Activated T-cell treated with anti-CD3 and anti-CD28 coated beads, Interleukin-2, amount 50 U/mL, for 72 hours (primary cell): ENCODE measurements at regions not wholly inside any gene's neighbourhood (a gene's known extent, or its start where the extent isn't known, plus 50 kb on each side); places are given as distances from the start of the nearest gene placed in this dataset.
"Not testable (repeated sequence)": the region's sequence is repeated elsewhere in the genome, so short reads cannot be mapped to it uniquely, and the experiment has no call there.

Source experiments
- ATAC-seq, 2 donors: fragments of 150-1000 bp; cut with Tn5 transposase; replicated peaks in 1 of 2; 2 replicates each; pipeline ENCODE4 v1.10.0; 2021; ENCODE audit warnings: moderate library complexity in 2 of 2, mild to moderate bottlenecking in 1 of 2
- DNase-seq, 2 donors: peaks; one replicate each; pipeline ENCODE4 v3.0.0; 2021 to 2022; ENCODE audit warnings: mixed read lengths in 1 of 2
- H3K27ac Mint-ChIP-seq: one replicate; pipeline ENCODE4 v1.8.0; 2022; ENCODE audit warnings: mild to moderate bottlenecking, moderate library complexity, mixed read lengths
- H3K27me3 Mint-ChIP-seq: one replicate; pipeline ENCODE4 v1.8.0; 2022; ENCODE audit warnings: low read depth, mixed read lengths
- H3K36me3 Mint-ChIP-seq, 2 donors: one replicate each; pipeline ENCODE4 v1.8.0; 2022; ENCODE audit warnings: mixed read lengths in 2 of 2, mild to moderate bottlenecking in 1 of 2; ENCODE audit not compliant: insufficient read depth in 2 of 2
- H3K4me1 Mint-ChIP-seq: one replicate; pipeline ENCODE4 v1.8.0; 2022; ENCODE audit warnings: low read depth, mixed read lengths
- H3K4me3 Mint-ChIP-seq, 2 donors: one replicate each; pipeline ENCODE4 v1.8.0; 2022; ENCODE audit warnings: mild to moderate bottlenecking in 2 of 2, mixed read lengths in 2 of 2, moderate library complexity in 2 of 2
- H3K9me3 Mint-ChIP-seq, 2 donors: one replicate each; pipeline ENCODE4 v1.8.0; 2022; ENCODE audit warnings: mixed read lengths in 2 of 2

GRCh38 chrX:554271-554670, 76.3 kb upstream of the SHOX start:
- no peak overlapping the region for H3K27ac Mint-ChIP-seq
- no peaks in the 10 kb centered on the region for H3K27me3 Mint-ChIP-seq
- H3K4me1 Mint-ChIP-seq = no peaks in the 10 kb centered on the region
- H3K36me3 Mint-ChIP-seq = peaks cover 2 to 8% of the 10 kb centered on the region in 2 donors
- peaks cover 20 to 21% of the 10 kb centered on the region in 2 donors for H3K9me3 Mint-ChIP-seq
- H3K4me3 Mint-ChIP-seq = no peak overlapping the region
- DNase-seq (no peak), ATAC-seq (no peak)

DNA sequence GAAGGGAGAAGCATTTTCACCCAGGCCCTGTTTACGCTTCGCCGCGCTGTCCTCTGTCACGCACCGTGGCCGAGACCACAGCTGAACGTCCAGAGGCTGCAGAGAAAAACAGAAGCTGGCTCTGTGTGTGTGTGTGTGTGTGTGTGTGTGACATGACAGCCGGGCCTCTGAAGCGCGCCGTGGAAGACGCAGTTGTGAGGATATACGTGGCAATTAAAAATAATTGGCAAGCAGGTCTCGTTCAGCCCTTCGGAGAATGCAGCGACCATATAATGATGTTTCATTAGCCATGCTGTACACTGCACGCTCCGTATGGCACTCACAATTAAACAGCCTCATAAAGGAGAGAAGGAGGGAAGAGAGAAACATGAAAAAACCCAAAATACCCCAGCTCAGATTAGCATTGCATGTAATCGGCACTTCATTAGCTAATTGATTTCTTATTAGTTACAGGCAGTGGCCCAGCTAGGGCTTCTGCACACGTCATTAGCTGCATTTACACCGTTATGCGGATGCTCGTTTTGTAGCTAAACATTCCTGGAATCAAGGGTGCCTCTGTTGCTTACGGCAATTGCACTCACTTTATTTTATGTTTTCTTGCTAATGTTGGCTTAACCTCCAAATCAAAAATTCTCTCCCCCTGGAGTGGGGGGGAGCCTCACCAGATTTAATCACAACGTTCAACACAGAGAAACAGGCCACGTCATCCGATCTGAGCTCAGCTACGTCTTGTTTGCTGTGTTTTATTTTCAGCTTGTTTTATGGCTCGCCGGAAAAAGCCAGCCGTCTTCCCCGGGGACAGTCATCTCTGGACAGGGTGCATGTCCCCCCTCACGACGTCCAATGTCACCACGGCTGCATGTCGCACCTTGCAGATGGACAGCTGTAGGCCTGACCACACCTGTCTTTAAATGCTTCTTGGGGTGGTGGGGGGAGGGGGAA, 74.6 kb upstream of the SHOX start:
- Mint-ChIP-seq H3K4me3 (no peak overlapping the region), H3K27me3 (no peaks in the 10 kb centered on the region), H3K4me1 (no peaks in the 10 kb centered on the region), H3K36me3 (peaks cover 2 to 3% of the 10 kb centered on the region in 2 donors), H3K27ac (no peak overlapping the region), H3K9me3 (peaks cover 7 to 9% of the 10 kb centered on the region in 2 donors)
- ATAC-seq = no peak
- no peak for DNase-seq

GRCh38 chrX:557601-558000, 73.0 kb upstream of the SHOX start:
- not testable (repeated sequence) for H3K9me3 Mint-ChIP-seq, H3K36me3 Mint-ChIP-seq, DNase-seq, H3K4me3 Mint-ChIP-seq, H3K27ac Mint-ChIP-seq, H3K27me3 Mint-ChIP-seq, H3K4me1 Mint-ChIP-seq, ATAC-seq

DNA sequence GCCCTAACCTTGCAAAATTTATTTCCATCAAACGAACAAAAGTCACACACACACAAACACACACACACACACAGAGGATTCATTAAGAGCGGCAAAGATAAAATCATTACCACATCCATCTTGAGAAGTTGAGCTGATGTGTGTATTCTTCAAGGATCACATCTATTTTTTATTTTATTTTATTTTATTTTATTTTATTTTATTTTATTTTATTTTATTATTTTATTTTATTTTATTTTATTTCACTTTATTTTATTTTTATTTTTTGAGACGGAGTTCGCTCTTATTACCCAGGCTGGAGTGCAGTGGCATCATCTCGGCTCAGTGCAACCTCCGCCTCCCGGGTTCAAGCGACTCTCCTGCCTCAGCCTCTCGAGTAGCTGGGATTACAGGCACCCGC, 71.3 kb upstream of the SHOX start:
- DNase-seq, H3K4me3 Mint-ChIP-seq, H3K27ac Mint-ChIP-seq, ATAC-seq, H3K4me1 Mint-ChIP-seq, H3K9me3 Mint-ChIP-seq, H3K27me3 Mint-ChIP-seq, H3K36me3 Mint-ChIP-seq: not testable (repeated sequence)

DNA sequence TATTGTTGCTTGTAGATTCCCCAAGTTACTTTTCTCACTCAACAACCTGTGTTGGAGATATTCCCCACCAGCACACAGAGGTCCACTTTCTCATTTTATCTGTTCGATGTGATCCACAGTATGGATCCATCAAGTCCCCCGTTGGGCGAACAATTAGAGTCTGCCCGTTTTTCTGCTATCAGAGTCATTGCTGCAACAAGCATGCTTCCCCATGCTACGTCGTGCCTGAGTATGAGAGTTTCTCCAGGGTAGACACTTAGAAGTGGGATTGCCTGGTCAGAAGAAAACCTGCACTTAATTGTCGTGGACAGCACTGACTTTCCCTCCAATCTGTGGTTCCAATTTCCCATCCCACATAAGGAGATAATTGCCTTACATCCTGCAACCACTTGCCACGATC, 62.7 kb upstream of the SHOX start:
- no peak for ATAC-seq
- Mint-ChIP-seq H3K4me3 (no peak overlapping the region), H3K4me1 (no peaks in the 10 kb centered on the region), H3K36me3 (peaks cover 0 to 13% of the 10 kb centered on the region in 2 donors), H3K27ac (no peak overlapping the region), H3K27me3 (no peaks in the 10 kb centered on the region), H3K9me3 (peaks cover 13 to 22% of the 10 kb centered on the region in 2 donors)
- no peak for DNase-seq

DNA sequence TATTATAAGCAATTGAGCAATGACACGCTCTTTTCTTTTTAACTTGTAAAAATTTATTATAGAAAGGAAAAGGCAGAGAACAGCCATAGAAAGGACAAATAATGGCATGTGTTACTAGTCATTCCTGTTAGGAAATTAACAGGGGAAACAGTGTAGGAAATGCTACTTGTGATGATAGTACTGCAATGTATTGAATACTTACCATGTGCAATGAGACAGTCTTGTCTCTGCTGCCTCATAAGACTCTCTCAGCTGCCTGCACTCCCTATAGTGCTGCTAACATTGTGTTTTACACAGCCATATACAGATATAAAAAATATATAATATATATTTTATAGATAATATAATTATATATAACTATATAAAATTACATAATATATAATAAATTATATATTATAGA, 62.3 kb upstream of the SHOX start:
- no peak overlapping the region for H3K27ac Mint-ChIP-seq
- H3K36me3 Mint-ChIP-seq = peaks cover 0 to 13% of the 10 kb centered on the region in 2 donors
- ATAC-seq = peak in 1 of 2 donors; percentile 49
- no peaks in the 10 kb centered on the region for H3K4me1 Mint-ChIP-seq
- H3K9me3 Mint-ChIP-seq = peaks cover 13 to 22% of the 10 kb centered on the region in 2 donors
- H3K27me3 Mint-ChIP-seq = no peaks in the 10 kb centered on the region
- no peak overlapping the region for H3K4me3 Mint-ChIP-seq
- DNase-seq = no peak

- Mint-ChIP-seq H3K36me3 (no peaks in the 10 kb centered on the region), H3K27ac (no peak overlapping the region), H3K4me1 (no peaks in the 10 kb centered on the region), H3K4me3 (no peak overlapping the region), H3K9me3 (peaks cover 5 to 9% of the 10 kb centered on the region in 2 donors), H3K27me3 (no peaks in the 10 kb centered on the region)
- peak in 1 of 2 donors; percentile 35 for ATAC-seq
- no peak for DNase-seq
These were observed 58.0 kb upstream of the SHOX start for GRCh38 chrX:572538-573124.

GRCh38 chrX:574251-574650, 56.3 kb upstream of the SHOX start:
- Mint-ChIP-seq H3K27me3 (no peaks in the 10 kb centered on the region), H3K4me1 (no peaks in the 10 kb centered on the region), H3K4me3 (no peak overlapping the region), H3K36me3 (no peaks in the 10 kb centered on the region), H3K27ac (no peak overlapping the region), H3K9me3 (peaks cover 10 to 15% of the 10 kb centered on the region in 2 donors)
- ATAC-seq = peak in 1 of 2 donors; percentile 45
- DNase-seq = no peak

- DNase-seq = no peak
- H3K27me3 Mint-ChIP-seq = no peaks in the 10 kb centered on the region
- H3K4me1 Mint-ChIP-seq = no peaks in the 10 kb centered on the region
- H3K27ac Mint-ChIP-seq = no peak overlapping the region
- no peaks in the 10 kb centered on the region for H3K36me3 Mint-ChIP-seq
- H3K4me3 Mint-ChIP-seq = no peak overlapping the region
- ATAC-seq = peak in 1 of 2 donors; percentile 20
- H3K9me3 Mint-ChIP-seq = peaks cover 10 to 16% of the 10 kb centered on the region in 2 donors
These were observed 55.8 kb upstream of the SHOX start for GRCh38 chrX:574830-575229.

- no peaks in the 10 kb centered on the region for H3K36me3 Mint-ChIP-seq
- peaks cover 13 to 20% of the 10 kb centered on the region in 2 donors for H3K9me3 Mint-ChIP-seq
- no peak for DNase-seq
- no peak overlapping the region for H3K27ac Mint-ChIP-seq
- H3K4me3 Mint-ChIP-seq = no peak overlapping the region
- no peak for ATAC-seq
- no peaks in the 10 kb centered on the region for H3K27me3 Mint-ChIP-seq
- no peaks in the 10 kb centered on the region for H3K4me1 Mint-ChIP-seq
These were observed 53.6 kb upstream of the SHOX start for GRCh38 chrX:576904-577560.

- Mint-ChIP-seq H3K9me3 (peaks cover 13 to 20% of the 10 kb centered on the region in 2 donors), H3K4me1 (no peaks in the 10 kb centered on the region), H3K27ac (no peak overlapping the region), H3K27me3 (no peaks in the 10 kb centered on the region), H3K4me3 (no peak overlapping the region), H3K36me3 (no peaks in the 10 kb centered on the region)
- no peak for DNase-seq
- ATAC-seq = no peak
These were observed 52.1 kb upstream of the SHOX start for GRCh38 chrX:578531-578930.

- no peaks in the 10 kb centered on the region for H3K36me3 Mint-ChIP-seq
- H3K27ac Mint-ChIP-seq = no peak overlapping the region
- no peaks in the 10 kb centered on the region for H3K27me3 Mint-ChIP-seq
- no peaks in the 10 kb centered on the region for H3K4me1 Mint-ChIP-seq
- H3K4me3 Mint-ChIP-seq = no peak overlapping the region
- DNase-seq (no peak), ATAC-seq (no peak)
- H3K9me3 Mint-ChIP-seq = peaks cover 13 to 20% of the 10 kb centered on the region in 2 donors
These were observed 50.6 kb upstream of the SHOX start for GRCh38 chrX:580030-580429.
